ENCODE measurements at regions not wholly inside any gene's neighbourhood (a gene's known extent, or its start where the extent isn't known, plus 50 kb on each side); places are given as distances from the start of the nearest gene placed in this dataset.

- Histone ChIP-seq H3K4me3 (ENCODE audit: low read depth, low read length) (no peak overlapping the region), H3K36me3 (ENCODE audit: control insufficient read depth, insufficient read depth, low read length) (no peaks in the 10 kb centered on the region), H3K27me3 (ENCODE audit: control insufficient read depth, insufficient read depth, low read length) (peaks cover 2% of the 10 kb centered on the region)
- no peak for TF ChIP-seq CTCF (IDR thresholded peaks at IDR 0.05; ENCODE audit: insufficient read depth, low read length, poor library complexity, severe bottlenecking)
- no peak for DNase-seq (ENCODE audit: low read depth)
Observed at GRCh38 chr4:154035341-154035740, 246.5 kb upstream of the SFRP2 start.

- peaks cover 2% of the 10 kb centered on the region for H3K27me3 ChIP-seq (ENCODE audit: control insufficient read depth, insufficient read depth, low read length)
- no peak for DNase-seq (ENCODE audit: low read depth)
- TF ChIP-seq CTCF (IDR thresholded peaks at IDR 0.05; ENCODE audit: insufficient read depth, low read length, poor library complexity, severe bottlenecking) = no peak
- H3K4me3 ChIP-seq (ENCODE audit: low read depth, low read length) = no peak overlapping the region
- H3K36me3 ChIP-seq (ENCODE audit: control insufficient read depth, insufficient read depth, low read length) = no peaks in the 10 kb centered on the region
Observed at GRCh38 chr4:154033921-154034320, 245.0 kb upstream of the SFRP2 start.

- no peak overlapping the region for H3K4me3 ChIP-seq (ENCODE audit: low read depth, low read length)
- DNase-seq (ENCODE audit: low read depth) = no peak
- TF ChIP-seq CTCF (IDR thresholded peaks at IDR 0.05; ENCODE audit: insufficient read depth, low read length, poor library complexity, severe bottlenecking) = no peak
- peaks cover 2% of the 10 kb centered on the region for H3K27me3 ChIP-seq (ENCODE audit: control insufficient read depth, insufficient read depth, low read length)
- no peaks in the 10 kb centered on the region for H3K36me3 ChIP-seq (ENCODE audit: control insufficient read depth, insufficient read depth, low read length)
Observed at GRCh38 chr4:154032914-154033313, 244.0 kb upstream of the SFRP2 start.

- DNase-seq (ENCODE audit: low read depth) = peak; percentile 35
- no peak for TF ChIP-seq CTCF (IDR thresholded peaks at IDR 0.05; ENCODE audit: insufficient read depth, low read length, poor library complexity, severe bottlenecking)
Observed at GRCh38 chr4:154030746-154031145, 241.9 kb upstream of the SFRP2 start.

GRCh38 chr4:154030152-154030551 is 241.3 kb upstream of the SFRP2 start:
- H3K36me3 ChIP-seq (ENCODE audit: control insufficient read depth, insufficient read depth, low read length) = no peaks in the 10 kb centered on the region

More at GRCh38 chr4:154030746-154031145, 241.9 kb upstream of the SFRP2 start:
- no peaks in the 10 kb centered on the region for H3K27me3 ChIP-seq (ENCODE audit: control insufficient read depth, insufficient read depth, low read length)
- H3K36me3 ChIP-seq (ENCODE audit: control insufficient read depth, insufficient read depth, low read length) = no peaks in the 10 kb centered on the region
- no peak overlapping the region for H3K4me3 ChIP-seq (ENCODE audit: low read depth, low read length)

More at GRCh38 chr4:154030152-154030551, 241.3 kb upstream of the SFRP2 start:
- Histone ChIP-seq H3K27me3 (ENCODE audit: control insufficient read depth, insufficient read depth, low read length) (no peaks in the 10 kb centered on the region), H3K4me3 (ENCODE audit: low read depth, low read length) (no peak overlapping the region)
- no peak for TF ChIP-seq CTCF (IDR thresholded peaks at IDR 0.05; ENCODE audit: insufficient read depth, low read length, poor library complexity, severe bottlenecking)
- DNase-seq (ENCODE audit: low read depth) = peak; percentile 5

All from kidney epithelial cell (primary cell).